HEK293 (cell line): ENCODE measurements at regions not wholly inside any gene's neighbourhood (a gene's known extent, or its start where the extent isn't known, plus 50 kb on each side); places are given as distances from the start of the nearest gene placed in this dataset.

Source experiments
- CTCF ChIP-seq: fragments of 450-650 bp; formaldehyde crosslinking; IDR thresholded peaks from 2 replicates; pipeline ENCODE4 v1.5.1; 2016; ENCODE audit warnings: missing biosample characterization, missing genetic modification characterization
- ZNF202 ChIP-seq: fragments of 450-650 bp; formaldehyde crosslinking; IDR thresholded peaks from 2 replicates; pipeline ENCODE4 v1.5.1; 2016; ENCODE audit warnings: missing biosample characterization, missing genetic modification characterization, borderline replicate concordance
- ZNF404 ChIP-seq: fragments of 450-650 bp; formaldehyde crosslinking; IDR thresholded peaks from 2 replicates; pipeline ENCODE4 v1.5.1; 2017; ENCODE audit warnings: missing biosample characterization, missing genetic modification characterization
- ZNF513 ChIP-seq: fragments of 450-650 bp; IDR thresholded peaks from 2 replicates; pipeline ENCODE4 v1.5.1; 2018; ENCODE audit warnings: missing biosample characterization, missing genetic modification characterization
- ZNF518A ChIP-seq: fragments of 450-650 bp; formaldehyde crosslinking; conservative IDR thresholded peaks from 2 replicates; pipeline ENCODE4 v1.5.1; 2016; ENCODE audit warnings: low read depth, missing biosample characterization, missing genetic modification characterization

- no peak for TF ChIP-seq ZNF404 (tag by site-specific recombination)
- no peak for TF ChIP-seq ZNF513
- TF ChIP-seq CTCF (tag by site-specific recombination), result no peak
- TF ChIP-seq ZNF518A (tag by site-specific recombination), result no peak
- no peak for TF ChIP-seq ZNF202 (tag by site-specific recombination)
These were observed 120.7 kb downstream of the CYP26B1 start for GRCh38 chr2:72026819-72027425.
